ES-I3 (cell line): ENCODE measurements at regions not wholly inside any gene's neighbourhood (a gene's known extent, or its start where the extent isn't known, plus 50 kb on each side); places are given as distances from the start of the nearest gene placed in this dataset.

Experiments used
- H3K36me3 ChIP-seq: 2 replicates; pipeline ENCODE4 v1.6.1; 2013; ENCODE audit warnings: mild to moderate bottlenecking, low read length, control low read depth, moderate library complexity; ENCODE audit not compliant: insufficient read depth
- H3K4me1 ChIP-seq: 2 replicates; pipeline ENCODE4 v1.6.1; 2013; ENCODE audit warnings: mild to moderate bottlenecking, control low read depth, low read length; ENCODE audit not compliant: insufficient read depth
- H3K9ac ChIP-seq: 2 replicates; pipeline ENCODE4 v1.6.1; 2013; ENCODE audit warnings: low read depth, mild to moderate bottlenecking, low read length, moderate library complexity
- H3K9me3 ChIP-seq: 2 replicates; pipeline ENCODE4 v1.6.1; 2013; ENCODE audit warnings: mild to moderate bottlenecking, low read length, moderate library complexity; ENCODE audit not compliant: control insufficient read depth, insufficient read depth

- Histone ChIP-seq H3K4me1 (no peaks in the 10 kb centered on the region), H3K36me3 (no peaks in the 10 kb centered on the region), H3K9ac (no peak overlapping the region), H3K9me3 (no peaks in the 10 kb centered on the region; the same call in 1 of the 2 replicates)
These were observed 998.8 kb downstream of the GLUD2 start for GRCh38 chrX:122046226-122046625.

GRCh38 chrX:122046815-122047214 is 999.4 kb downstream of the GLUD2 start:
- Histone ChIP-seq H3K36me3 (no peaks in the 10 kb centered on the region), H3K4me1 (no peaks in the 10 kb centered on the region), H3K9ac (no peak overlapping the region), H3K9me3 (peaks cover 2% of the 10 kb centered on the region; the same call in 1 of the 2 replicates)

GRCh38 chrX:122047261-122047660 is 999.9 kb downstream of the GLUD2 start:
- Histone ChIP-seq H3K4me1 (no peaks in the 10 kb centered on the region), H3K9ac (no peak overlapping the region), H3K36me3 (no peaks in the 10 kb centered on the region), H3K9me3 (peaks cover 2% of the 10 kb centered on the region; the same call in 1 of the 2 replicates)

GRCh38 chrX:122055460-122055859 is 1008.0 kb downstream of the GLUD2 start:
- Histone ChIP-seq H3K9ac (no peak overlapping the region), H3K36me3 (no peaks in the 10 kb centered on the region), H3K4me1 (no peaks in the 10 kb centered on the region)

GRCh38 chrX:122055979-122056715 is 1008.7 kb downstream of the GLUD2 start:
- H3K36me3 ChIP-seq = no peaks in the 10 kb centered on the region
- H3K9ac ChIP-seq = no peak overlapping the region
- peaks cover 2% of the 10 kb centered on the region; the same call in 1 of the 2 replicates for H3K9me3 ChIP-seq
- H3K4me1 ChIP-seq = no peaks in the 10 kb centered on the region

More at GRCh38 chrX:122055460-122055859, 1008.0 kb downstream of the GLUD2 start:
- H3K9me3 ChIP-seq = peaks cover 2% of the 10 kb centered on the region; the same call in 1 of the 2 replicates

- Histone ChIP-seq H3K9ac (no peak overlapping the region), H3K36me3 (no peaks in the 10 kb centered on the region), H3K4me1 (no peaks in the 10 kb centered on the region), H3K9me3 (0 out of 2 replicates have a peak, but pooled peaks cover 2% of the 10 kb centered on the region)
These were observed 1028.8 kb downstream of the GLUD2 start for GRCh38 chrX:122076241-122076640.

- Histone ChIP-seq H3K36me3 (no peaks in the 10 kb centered on the region), H3K4me1 (no peaks in the 10 kb centered on the region), H3K9me3 (no peaks in the 10 kb centered on the region), H3K9ac (no peak overlapping the region)
These were observed 1030.7 kb downstream of the GLUD2 start for GRCh38 chrX:122078079-122078478.

- H3K9ac ChIP-seq = no peak overlapping the region
- no peaks in the 10 kb centered on the region for H3K4me1 ChIP-seq
- H3K9me3 ChIP-seq = no peaks in the 10 kb centered on the region
- H3K36me3 ChIP-seq = no peaks in the 10 kb centered on the region
These were observed 1039.9 kb downstream of the GLUD2 start for GRCh38 chrX:122087341-122087740.

GRCh38 chrX:122091571-122091970 is 1044.2 kb downstream of the GLUD2 start:
- no peaks in the 10 kb centered on the region for H3K9me3 ChIP-seq
- H3K9ac ChIP-seq = no peak overlapping the region
- H3K36me3 ChIP-seq = no peaks in the 10 kb centered on the region
- no peaks in the 10 kb centered on the region for H3K4me1 ChIP-seq

GRCh38 chrX:122092360-122092759 is 1045.0 kb downstream of the GLUD2 start:
- Histone ChIP-seq H3K4me1 (no peaks in the 10 kb centered on the region), H3K9ac (no peak overlapping the region), H3K9me3 (no peaks in the 10 kb centered on the region), H3K36me3 (no peaks in the 10 kb centered on the region)

- Histone ChIP-seq H3K36me3 (no peaks in the 10 kb centered on the region), H3K9me3 (no peaks in the 10 kb centered on the region), H3K4me1 (no peaks in the 10 kb centered on the region), H3K9ac (no peak overlapping the region)
These were observed 1045.6 kb downstream of the GLUD2 start for GRCh38 chrX:122092978-122093377.

- H3K4me1 ChIP-seq = no peaks in the 10 kb centered on the region
- no peaks in the 10 kb centered on the region for H3K36me3 ChIP-seq
- H3K9me3 ChIP-seq = no peaks in the 10 kb centered on the region
- no peak overlapping the region for H3K9ac ChIP-seq
These were observed 1047.2 kb downstream of the GLUD2 start for GRCh38 chrX:122094611-122095010.

GRCh38 chrX:122113376-122113775 is 1066.0 kb downstream of the GLUD2 start:
- H3K9me3 ChIP-seq = no peaks in the 10 kb centered on the region
- no peaks in the 10 kb centered on the region for H3K36me3 ChIP-seq
- 0 out of 2 replicates have a peak, but pooled peaks cover 3% of the 10 kb centered on the region for H3K4me1 ChIP-seq

GRCh38 chrX:122113896-122114295 is 1066.5 kb downstream of the GLUD2 start:
- Histone ChIP-seq H3K36me3 (no peaks in the 10 kb centered on the region), H3K4me1 (0 out of 2 replicates have a peak, but pooled peaks cover 3% of the 10 kb centered on the region), H3K9ac (no peak overlapping the region), H3K9me3 (no peaks in the 10 kb centered on the region)

More at GRCh38 chrX:122113376-122113775, 1066.0 kb downstream of the GLUD2 start:
- no peak overlapping the region for H3K9ac ChIP-seq

- 0 out of 2 replicates have a peak, but pooled peaks cover 3% of the 10 kb centered on the region for H3K4me1 ChIP-seq
- H3K36me3 ChIP-seq = no peaks in the 10 kb centered on the region
- no peak overlapping the region for H3K9ac ChIP-seq
- no peaks in the 10 kb centered on the region for H3K9me3 ChIP-seq
These were observed 1068.2 kb downstream of the GLUD2 start for GRCh38 chrX:122115604-122116003.
